ENCODE measurements at regions not wholly inside any gene's neighbourhood (a gene's known extent, or its start where the extent isn't known, plus 50 kb on each side); places are given as distances from the start of the nearest gene placed in this dataset.

GRCh38 chr17:21540502-21540901, 151.8 kb upstream of the KCNJ18 start:
- Histone ChIP-seq H3K27ac (no peak overlapping the region), H3K4me3 (no peak overlapping the region), H3K27me3 (no peaks in the 10 kb centered on the region), H3K9me3 (peaks cover 0 to 7% of the 10 kb centered on the region in 2 donors), H3K36me3 (no peaks in the 10 kb centered on the region), H3K4me1 (no peaks in the 10 kb centered on the region)
- DNase-seq = no peak
- TF ChIP-seq POLR2A (IDR thresholded peaks at IDR 0.05) (no peak), CTCF (IDR thresholded peaks at IDR 0.05) (no peak)
- intact Hi-C loops (cut with DNase I; ENCODE audit: low total_unique reads) = no loop called here

GRCh38 chr17:21542070-21542469, 150.3 kb upstream of the KCNJ18 start:
- TF ChIP-seq CTCF (IDR thresholded peaks at IDR 0.05) = no peak
- no peak for TF ChIP-seq POLR2A (IDR thresholded peaks at IDR 0.05)
- intact Hi-C loops (cut with DNase I; ENCODE audit: low total_unique reads) = no loop called here

GRCh38 chr17:21542991-21543390, 149.3 kb upstream of the KCNJ18 start:
- TF ChIP-seq CTCF (IDR thresholded peaks at IDR 0.05) (no peak), POLR2A (IDR thresholded peaks at IDR 0.05) (no peak)
- Histone ChIP-seq H3K27me3 (no peaks in the 10 kb centered on the region), H3K4me3 (no peak overlapping the region), H3K4me1 (no peaks in the 10 kb centered on the region), H3K36me3 (no peaks in the 10 kb centered on the region), H3K27ac (no peak overlapping the region), H3K9me3 (no peaks in the 10 kb centered on the region)
- no peak for DNase-seq
- intact Hi-C loops (cut with DNase I; ENCODE audit: low total_unique reads) = no loop called here

More at GRCh38 chr17:21542070-21542469, 150.3 kb upstream of the KCNJ18 start:
- peaks cover 0 to 4% of the 10 kb centered on the region in 2 donors for H3K9me3 ChIP-seq
- no peaks in the 10 kb centered on the region for H3K4me1 ChIP-seq
- H3K27ac ChIP-seq = no peak overlapping the region
- DNase-seq = no peak
- no peaks in the 10 kb centered on the region for H3K36me3 ChIP-seq
- no peaks in the 10 kb centered on the region for H3K27me3 ChIP-seq
- H3K4me3 ChIP-seq = no peak overlapping the region

- intact Hi-C loops (cut with DNase I; ENCODE audit: low total_unique reads) = no loop called here
- TF ChIP-seq CTCF (IDR thresholded peaks at IDR 0.05) = no peak
- TF ChIP-seq POLR2A (IDR thresholded peaks at IDR 0.05) = no peak
Measured at GRCh38 chr17:21545064-21545463, 147.3 kb upstream of the KCNJ18 start.

GRCh38 chr17:21548236-21548635, 144.1 kb upstream of the KCNJ18 start:
- DNase-seq = no peak
- Histone ChIP-seq H3K27ac (no peak overlapping the region), H3K36me3 (no peaks in the 10 kb centered on the region), H3K4me3 (no peak overlapping the region), H3K9me3 (no peaks in the 10 kb centered on the region), H3K4me1 (peaks cover 0 to 5% of the 10 kb centered on the region in 2 donors), H3K27me3 (no peaks in the 10 kb centered on the region)
- intact Hi-C loops (cut with DNase I; ENCODE audit: low total_unique reads) = no loop called here
- no peak for TF ChIP-seq POLR2A (IDR thresholded peaks at IDR 0.05)
- no peak for TF ChIP-seq CTCF (IDR thresholded peaks at IDR 0.05)

More at GRCh38 chr17:21545064-21545463, 147.3 kb upstream of the KCNJ18 start:
- Histone ChIP-seq H3K36me3 (no peaks in the 10 kb centered on the region), H3K9me3 (no peaks in the 10 kb centered on the region), H3K27me3 (no peaks in the 10 kb centered on the region), H3K4me1 (peaks cover 0 to 5% of the 10 kb centered on the region in 2 donors), H3K27ac (no peak overlapping the region), H3K4me3 (no peak overlapping the region)
- no peak for DNase-seq

Measured in uterus (tissue), 3 donors.